GM18508 (cell line): ENCODE measurements at regions not wholly inside any gene's neighbourhood (a gene's known extent, or its start where the extent isn't known, plus 50 kb on each side); places are given as distances from the start of the nearest gene placed in this dataset.

ENCODE experiments used
- ATAC-seq: cut with Tn5 transposase; IDR thresholded peaks from one replicate; pipeline ENCODE4 v1.9.1; 2021; ENCODE audit warnings: moderate number of reproducible peaks; ENCODE audit not compliant: insufficient read depth, unreplicated experiment

DNA sequence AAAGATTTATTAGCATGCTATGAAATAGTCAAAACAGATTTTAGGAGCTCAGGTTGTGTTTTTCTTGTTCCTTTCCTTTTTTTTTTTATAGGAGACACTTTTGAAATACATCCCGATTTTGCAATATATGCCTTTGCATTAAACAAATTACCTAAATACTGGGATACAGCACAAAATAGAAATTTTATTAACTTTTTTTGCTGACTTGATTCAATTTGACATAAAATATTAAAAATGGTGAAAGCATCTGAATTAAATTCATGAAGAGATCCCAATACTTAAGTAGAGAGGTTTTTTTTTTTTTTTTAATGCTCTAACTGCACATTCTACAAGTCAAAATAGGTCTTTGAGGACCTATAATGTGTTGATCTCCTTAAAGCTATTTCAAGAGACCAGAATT, 939.5 kb upstream of the CHAC2 start:
- ATAC-seq = no peak

DNA sequence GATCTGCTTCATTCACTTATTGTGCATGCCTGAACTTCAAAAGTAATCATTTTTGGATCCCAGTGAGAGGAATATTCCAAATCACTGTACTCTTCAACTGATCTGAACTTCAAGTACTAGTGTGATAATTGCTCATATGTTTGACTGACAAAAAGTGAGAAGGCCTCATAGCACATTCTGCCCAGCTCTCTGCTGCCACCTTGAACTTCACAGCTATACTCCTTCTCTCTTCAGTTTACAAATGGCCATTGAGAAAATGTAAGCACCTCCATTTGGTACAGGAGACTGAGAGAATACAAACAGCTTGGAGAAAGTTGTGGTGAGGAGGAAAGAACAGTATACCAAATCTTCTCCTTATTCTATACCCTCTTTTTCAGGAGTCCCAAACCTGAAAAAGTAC, 946.0 kb upstream of the CHAC2 start:
- ATAC-seq = no peak

DNA sequence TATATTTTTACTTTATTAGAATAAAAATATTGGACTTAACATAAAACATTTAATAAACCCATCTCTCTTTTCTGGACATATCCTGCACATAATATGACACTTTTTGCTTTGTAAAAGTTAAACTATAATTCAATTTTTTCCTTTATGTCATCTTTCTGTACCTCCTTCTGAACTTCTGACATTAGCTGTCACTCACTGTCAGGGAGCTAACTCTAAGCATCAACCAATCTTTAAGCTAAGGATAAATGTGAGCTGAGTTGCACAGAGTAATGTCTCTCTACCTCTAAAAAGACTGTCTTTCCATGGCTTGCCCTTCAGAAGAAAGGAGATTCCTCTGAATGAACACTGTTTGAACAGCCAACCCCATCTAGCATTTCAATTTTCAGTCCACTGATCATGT, 948.6 kb upstream of the CHAC2 start:
- no peak for ATAC-seq

DNA sequence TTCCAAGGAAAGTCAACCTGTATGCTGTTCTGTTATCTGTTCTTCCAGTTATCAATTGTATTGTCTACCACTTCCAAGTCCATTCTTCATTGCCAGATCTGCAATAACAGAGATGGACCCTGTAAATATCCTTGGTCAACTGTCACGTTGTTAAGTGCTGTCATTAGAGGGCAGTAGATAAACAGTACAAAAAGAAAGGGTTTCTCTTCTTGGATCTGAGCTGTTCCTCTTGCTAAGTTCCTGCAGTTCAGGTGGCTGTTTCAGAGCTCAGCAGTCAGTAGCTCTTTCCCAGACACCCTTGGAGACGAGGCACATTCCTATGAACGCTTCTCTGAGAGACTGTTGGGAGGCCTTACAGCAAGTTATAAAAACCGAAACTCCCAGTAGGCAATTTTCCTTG, 957.1 kb upstream of the CHAC2 start:
- no peak for ATAC-seq

DNA sequence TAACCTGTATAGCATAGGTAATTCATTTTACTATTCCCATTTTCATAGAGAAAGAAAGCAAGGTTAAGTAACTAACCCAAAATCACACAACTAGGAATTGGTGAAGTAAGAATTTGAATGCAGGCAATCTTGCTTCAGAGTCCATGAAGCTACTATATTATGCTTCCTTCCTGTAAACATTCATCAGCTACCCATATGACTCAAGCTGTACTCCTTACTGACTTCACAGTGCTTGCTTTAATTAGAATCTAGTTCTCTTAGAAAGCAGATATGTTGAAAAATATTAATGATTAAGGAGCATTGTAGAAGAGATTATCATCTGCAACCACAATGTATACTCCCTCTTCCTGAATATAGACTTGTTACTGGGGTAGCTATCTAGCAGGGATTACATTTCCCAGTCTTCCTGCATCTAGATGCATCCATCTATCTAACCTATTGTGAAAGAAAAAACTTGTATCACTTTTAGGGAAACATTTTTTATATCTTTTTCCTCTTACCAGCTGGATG, 961.6 kb upstream of the CHAC2 start:
- no peak for ATAC-seq

DNA sequence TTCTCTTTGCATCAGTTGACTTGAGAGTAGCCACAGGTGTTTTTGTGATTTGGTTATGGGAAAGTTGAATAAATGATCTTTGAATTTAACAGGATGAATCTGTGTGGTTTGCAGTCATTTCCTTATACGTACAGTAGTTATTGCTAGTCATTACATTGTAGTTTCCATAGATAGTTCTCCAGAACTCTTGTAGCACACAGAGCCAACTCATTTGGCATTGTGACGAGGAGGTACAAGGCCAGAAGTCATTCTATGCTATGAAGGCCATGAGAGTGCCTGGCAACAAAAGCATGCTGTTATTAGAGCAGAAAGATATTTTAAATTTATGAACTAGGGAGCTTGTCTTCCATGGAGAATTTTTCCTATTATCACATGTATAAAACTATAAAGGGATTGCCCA, 973.0 kb upstream of the CHAC2 start:
- no peak for ATAC-seq

DNA sequence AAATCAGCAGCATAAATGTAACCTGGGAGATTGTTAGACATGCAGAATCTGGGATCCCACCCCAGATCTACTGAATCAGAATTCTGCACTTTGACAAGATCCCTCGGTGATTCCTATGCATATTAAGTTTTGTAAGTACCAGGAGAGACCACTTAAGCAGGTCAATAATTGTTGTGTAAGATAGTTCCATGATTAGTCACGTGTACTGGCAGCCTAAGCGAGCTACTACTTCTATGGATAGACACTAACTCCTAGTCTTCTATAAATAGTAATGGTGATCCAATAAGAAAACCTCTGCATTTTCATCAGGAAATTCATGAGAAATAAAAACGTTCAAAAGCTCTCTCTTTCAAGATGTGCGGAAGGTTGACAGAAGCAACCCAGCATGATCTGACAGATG, 988.2 kb upstream of the CHAC2 start:
- ATAC-seq = no peak

DNA sequence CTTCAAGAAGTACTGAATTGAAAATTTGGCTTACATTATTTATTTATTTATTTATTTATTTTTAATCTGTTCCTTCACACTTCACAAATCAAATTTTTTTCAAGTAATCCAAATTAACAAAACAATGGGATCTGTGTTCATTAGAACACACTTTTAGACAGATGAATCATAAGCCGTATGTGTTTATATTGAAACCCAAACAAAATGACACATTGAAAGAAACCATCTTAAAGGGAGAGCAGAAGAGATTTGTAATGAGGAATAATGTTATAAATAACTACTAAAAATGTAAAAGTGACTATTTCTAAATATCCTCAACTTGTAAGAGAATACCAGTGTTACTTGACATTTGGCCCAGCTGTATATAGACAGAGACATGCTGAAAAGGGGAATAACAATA, 991.0 kb upstream of the CHAC2 start:
- ATAC-seq = no peak

DNA sequence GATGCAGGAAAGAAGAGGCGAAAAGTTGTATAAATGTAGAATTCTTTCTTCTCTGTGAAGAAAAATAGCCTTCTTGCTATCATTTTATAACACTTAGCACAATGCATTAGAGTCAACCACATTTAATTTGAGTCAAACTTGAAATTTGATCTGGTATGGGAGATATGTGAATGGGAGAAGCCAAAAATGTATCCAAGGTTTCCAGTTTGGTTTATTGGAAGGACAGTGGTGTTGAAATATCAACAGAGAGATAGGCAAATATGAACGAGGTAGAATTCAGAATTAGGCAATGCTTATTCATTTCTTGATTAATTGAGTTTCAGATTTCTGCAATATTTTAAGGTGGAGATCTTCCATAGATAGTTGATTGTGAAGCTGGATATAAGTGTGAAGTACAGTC, 991.9 kb upstream of the CHAC2 start:
- ATAC-seq = no peak

DNA sequence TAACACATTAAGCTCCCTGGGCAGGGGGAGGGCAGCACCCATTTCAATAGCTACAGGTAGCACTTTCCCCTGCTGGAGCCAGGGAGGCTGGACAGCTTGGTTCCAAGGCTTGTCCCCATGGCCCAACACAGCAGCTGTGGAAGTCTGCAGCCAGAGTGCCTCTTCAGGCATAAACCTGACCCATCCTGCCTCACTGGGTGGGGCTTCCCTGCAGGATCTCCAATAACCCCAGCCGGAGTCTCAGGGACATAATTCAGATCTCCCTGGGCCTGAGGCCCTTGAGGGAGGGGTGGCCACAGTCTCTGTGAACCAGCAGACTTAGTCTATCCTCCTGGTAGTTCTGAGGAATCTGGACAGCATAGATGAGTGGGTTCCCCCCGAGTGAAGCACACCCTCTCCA, 1001.9 kb upstream of the CHAC2 start:
- ATAC-seq = no peak

DNA sequence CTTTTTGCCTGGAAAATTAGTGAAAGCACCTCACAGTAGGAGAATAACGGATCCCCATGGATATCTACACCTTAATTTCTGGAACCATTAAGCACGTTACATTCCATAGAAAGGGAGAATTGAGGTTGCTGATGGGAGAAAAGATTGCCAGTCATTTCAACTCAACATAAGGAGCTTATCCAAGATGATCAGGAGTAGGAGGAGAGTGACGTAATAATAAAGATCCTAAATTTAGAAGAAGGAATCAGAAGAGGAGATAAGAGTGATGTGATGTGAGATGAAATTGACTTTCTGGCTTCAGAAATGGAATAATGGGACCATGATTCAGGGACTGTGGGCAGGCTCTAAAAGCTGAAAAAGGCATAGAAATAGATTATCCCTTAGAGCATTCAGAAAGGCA, 1017.8 kb upstream of the CHAC2 start:
- no peak for ATAC-seq

DNA sequence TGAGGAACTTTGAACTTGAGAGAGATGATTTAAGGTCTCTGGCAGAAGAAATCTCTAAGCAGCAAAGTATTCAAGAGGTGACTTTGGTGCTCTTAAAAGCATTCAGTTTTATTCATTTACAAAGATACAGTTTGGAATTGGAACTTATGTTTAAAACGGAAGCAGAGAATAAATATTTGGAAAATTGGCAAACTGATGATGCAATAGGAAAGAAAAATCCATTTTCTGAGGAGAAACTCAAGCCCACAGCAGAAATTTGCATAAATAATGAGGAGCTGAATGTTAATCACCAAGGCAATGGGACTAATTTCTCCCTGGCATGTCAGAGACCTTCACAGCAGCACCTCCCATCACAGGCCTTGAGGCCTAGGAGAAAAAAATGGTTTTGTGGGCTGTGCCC, 1022.5 kb upstream of the CHAC2 start:
- ATAC-seq = no peak

DNA sequence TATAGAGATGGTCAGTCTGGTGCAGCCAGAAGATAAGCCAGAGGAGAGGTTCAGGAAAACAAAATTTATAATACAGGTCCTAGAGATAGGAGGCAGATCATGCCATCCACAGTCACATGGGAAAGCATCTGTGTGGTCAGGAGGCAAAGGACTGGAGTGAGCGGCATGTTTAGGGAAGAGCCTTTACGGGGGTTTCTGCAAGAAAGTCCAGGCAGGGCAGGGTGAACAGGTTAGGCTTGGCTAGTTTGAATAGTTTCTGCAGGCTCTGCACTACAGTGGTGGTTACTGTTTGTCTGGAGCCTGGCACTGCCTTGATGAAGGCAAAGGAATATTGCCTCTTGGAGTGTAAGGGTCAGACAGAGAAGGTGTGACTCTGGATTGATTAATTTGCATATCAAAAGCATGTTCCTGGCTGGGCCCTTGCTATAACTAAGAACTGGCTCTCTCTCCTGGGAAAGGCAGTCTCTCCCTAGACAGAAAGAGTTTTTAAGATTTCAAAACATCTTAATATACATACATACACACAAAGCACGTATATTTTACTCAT, 1034.7 kb upstream of the CHAC2 start:
- no peak for ATAC-seq

DNA sequence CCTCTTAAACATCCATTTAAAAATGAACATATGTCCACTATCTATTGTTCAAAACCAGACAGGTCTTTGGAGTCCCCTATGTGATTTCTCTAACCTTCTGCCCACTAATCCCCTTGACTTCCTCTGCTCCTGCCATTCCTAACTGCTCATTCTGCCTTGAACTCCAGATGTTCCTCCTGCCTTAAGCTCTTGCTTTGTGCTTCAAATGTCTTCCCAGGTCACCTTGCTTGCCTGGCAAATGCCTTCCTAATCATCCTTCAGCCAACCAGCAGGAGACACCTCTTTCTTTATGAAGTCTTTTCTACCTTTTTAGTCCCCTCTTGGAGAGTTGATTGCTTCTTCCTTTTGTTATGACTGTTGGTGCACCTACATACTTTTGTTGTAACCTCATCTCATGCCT, 1043.0 kb upstream of the CHAC2 start:
- ATAC-seq = no peak

DNA sequence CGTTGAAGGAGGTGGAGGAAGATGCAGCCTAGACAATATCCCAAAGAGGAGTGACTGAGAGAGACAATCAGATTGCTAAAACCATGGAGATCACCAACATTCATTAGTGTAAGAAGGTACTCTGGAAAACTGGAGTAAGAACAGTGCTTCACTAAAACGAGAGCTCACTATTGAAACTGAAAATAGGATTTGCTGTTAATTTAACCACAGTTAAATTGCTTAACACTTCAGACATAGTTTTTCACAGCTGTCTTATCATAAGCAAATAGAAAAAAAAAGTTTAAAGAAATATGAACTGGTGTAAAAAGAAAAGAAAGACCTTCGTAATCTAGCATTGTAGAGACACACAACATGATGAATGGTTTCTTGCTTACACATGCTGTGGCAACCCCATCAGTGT, 1049.8 kb upstream of the CHAC2 start:
- no peak for ATAC-seq

DNA sequence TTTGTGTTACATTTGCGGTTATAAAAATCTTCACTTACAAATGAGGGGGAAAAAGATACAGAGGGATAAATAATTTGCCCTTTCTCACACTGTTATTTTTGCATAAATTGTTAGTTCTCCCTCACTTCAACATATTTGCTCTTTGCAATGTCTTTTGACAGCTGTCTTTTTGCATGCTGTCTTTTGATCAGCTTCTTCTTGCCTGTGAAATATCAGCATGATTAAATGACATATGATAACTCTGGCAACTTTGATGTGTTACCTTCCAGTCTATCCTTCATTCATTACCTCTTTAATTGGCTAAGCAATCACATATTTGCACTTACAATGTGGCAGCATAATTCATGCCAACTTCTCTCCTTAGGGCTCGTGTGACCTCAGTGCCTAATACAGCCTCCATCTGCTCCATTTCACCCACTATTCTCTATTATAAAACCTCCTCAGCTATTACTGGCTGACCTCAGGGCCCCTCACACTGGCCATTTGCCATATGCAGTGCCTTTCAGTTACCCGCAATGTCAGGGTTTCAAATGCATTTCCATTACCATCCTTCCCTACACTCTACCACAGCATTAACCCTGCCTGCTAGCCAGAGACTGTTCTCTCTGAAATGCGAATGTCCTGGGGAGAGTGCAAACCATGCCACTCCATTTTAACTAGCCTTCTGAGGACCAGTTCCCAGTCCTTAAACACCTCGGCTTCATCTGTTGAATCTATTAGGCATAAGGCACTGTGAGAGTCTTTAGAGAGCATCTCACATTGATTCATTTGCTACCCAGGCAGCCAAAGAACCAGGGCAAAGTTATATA, 1056.6 kb upstream of the CHAC2 start:
- ATAC-seq = no peak

DNA sequence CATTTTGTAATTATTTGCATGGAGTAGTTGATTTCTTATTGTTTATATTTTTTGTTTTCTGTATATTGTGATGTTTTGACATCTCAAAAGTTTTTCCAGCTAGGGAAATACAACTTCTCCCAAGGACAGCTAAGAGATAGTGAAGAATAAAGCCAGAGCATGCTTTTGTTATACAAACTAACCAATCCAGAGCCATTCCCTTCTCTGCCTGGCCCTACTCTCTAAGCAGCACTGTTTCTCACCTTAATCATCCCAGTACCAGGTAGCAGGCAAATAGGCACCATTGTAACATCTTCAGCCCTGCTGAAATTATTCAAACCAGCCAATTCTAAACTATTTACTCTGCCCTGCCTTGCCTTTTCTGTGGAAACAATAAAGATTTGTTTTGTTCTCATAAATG, 1063.4 kb upstream of the CHAC2 start:
- no peak for ATAC-seq

DNA sequence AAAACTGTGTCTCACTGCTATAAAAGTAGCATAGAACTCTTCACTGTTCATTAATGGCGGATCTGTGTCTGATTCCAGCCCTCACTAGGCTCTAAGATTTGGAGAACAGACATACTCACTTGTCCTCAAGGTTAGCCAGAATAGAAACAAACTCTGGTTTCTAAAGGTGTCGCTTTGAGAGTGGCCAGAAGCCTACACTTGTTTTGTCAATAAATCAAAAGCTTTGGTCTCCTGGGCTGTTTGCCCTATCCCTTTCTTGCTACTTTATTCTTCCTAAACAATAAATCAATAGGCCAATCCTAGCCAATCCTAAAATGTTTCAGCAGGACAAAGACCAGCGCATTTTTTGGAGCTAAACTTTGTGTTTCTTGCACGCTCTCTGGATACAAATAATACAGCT, 1064.6 kb upstream of the CHAC2 start:
- ATAC-seq = no peak

DNA sequence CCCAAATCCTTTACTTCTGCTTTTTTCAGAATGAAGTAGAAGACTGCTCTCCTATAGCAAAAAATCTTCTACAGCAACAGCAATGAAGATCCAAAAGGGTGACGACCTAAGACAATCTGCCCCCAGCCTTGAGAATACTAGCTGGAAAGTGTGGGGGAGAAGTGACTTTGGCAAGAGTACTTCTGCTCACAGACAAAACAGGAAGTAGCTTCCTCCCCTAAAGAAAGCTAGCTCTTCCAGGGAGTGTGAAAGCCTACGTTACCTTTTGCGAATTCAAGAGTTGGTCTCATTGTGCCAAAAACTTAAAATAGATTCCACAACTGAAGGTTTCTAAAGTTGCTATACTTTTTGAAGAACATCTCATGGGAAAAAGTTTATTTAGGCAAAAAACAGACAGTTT, 1069.2 kb upstream of the CHAC2 start:
- ATAC-seq = no peak

DNA sequence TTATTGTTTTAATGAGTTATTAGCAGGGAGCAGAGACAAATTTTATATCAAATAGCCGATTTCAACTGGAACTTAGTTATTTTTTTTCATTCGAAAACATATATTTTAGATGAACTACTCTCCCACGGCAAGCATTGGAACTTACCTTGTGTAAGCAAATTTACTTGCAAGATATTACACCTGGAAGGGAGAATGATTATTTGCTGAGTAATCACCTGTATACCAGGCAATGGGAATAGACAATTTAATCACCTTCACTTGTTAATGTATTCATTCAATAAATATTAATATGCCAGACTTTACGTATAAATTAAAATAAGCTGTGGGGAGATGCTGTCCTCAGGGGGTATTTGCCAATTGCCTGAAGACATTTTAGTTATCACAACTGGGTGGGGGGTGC, 1069.9 kb upstream of the CHAC2 start:
- no peak for ATAC-seq

DNA sequence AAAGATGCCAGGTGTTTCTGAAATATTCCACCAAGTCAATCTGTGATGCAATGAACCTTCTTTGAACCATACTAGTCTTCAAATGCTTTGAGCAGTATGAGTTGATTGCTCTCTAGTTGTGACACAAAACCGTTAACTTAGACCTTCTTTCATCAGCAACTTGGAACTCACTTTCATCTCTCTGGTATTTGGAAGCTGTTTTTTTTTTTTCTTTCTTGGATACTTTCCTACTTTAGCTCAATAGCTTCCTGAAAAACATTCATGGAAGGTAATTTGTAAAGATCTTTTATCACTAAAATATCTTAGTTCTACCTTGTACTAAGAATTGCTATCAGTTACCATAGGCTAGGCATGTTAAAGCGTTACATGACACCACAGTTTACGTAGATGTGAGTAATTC, 1071.9 kb upstream of the CHAC2 start:
- no peak for ATAC-seq

DNA sequence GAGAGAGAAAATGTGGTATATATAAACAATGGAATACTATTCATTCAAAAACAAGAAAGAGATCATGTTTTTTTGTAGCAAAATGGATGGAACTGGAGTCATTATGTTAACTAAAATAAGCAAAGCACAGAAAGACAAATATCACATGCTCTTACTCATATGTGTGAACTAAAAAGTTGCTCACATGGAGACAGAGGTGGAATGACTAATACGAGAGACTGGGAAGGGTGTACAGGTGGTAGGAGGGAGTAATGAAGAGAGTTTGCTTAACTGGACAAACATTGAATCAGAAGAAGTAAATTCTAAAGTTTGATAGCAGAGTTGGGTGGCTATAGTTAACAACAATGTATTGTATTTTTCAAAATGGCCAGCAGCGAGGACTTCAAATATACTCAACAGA, 1080.7 kb upstream of the CHAC2 start:
- ATAC-seq = no peak
